H1 (cell line): ENCODE measurements at regions not wholly inside any gene's neighbourhood (a gene's known extent, or its start where the extent isn't known, plus 50 kb on each side); places are given as distances from the start of the nearest gene placed in this dataset.

Experiments
- CTCF ChIA-PET: fragments of 300-600 bp; sonication (Branson Sonifier 250); formaldehyde crosslinking; loops from one replicate; lab custom pipeline; 2021; ENCODE audit not compliant: partially characterized antibody; lab: Charles Lee
- POLR2A ChIA-PET: fragments of 300-600 bp; sonication (Branson Sonifier 250); formaldehyde crosslinking; loops from one replicate; lab custom pipeline; 2021; ENCODE audit warnings: inconsistent platforms; ENCODE audit not compliant: partially characterized antibody; lab: Charles Lee
- DNase-seq, 2 experiments: peaks; one replicate each; pipeline versions ENCODE4 v3.0.0 to v3.0.0-alpha.2; 2010 to 2022; ENCODE audit warnings: low spot score in 2 of 2, low read depth in 1 of 2, mixed read lengths in 1 of 2
- FAIRE-seq: peaks from 2 replicates; lab custom pipeline; 2011; peaks lifted over from hg19 to GRCh38; lab: Jason Lieb, UNC
- H2AFZ ChIP-seq: 2 replicates; pipeline ENCODE4 v1.8.1; 2012; ENCODE audit warnings: low read length, inconsistent platforms
- H2AK5ac ChIP-seq: 2 replicates; pipeline ENCODE4 v1.6.1; 2013; ENCODE audit warnings: low read depth, low read length
- H2BK120ac ChIP-seq: replicated peaks from 2 replicates; pipeline ENCODE3; 2013; ENCODE audit warnings: low read depth, low read length, inconsistent platforms
- H2BK12ac ChIP-seq: 2 replicates; pipeline ENCODE4 v1.6.1; 2013; ENCODE audit warnings: low read depth, low read length
- H2BK15ac ChIP-seq: 2 replicates; pipeline ENCODE4 v1.6.1; 2013; ENCODE audit warnings: low read length
- H2BK20ac ChIP-seq: 2 replicates; pipeline ENCODE4 v1.6.1; 2013; ENCODE audit warnings: low read length
- H2BK5ac ChIP-seq: 2 replicates; pipeline ENCODE4 v1.6.1; 2013; ENCODE audit warnings: low read depth, low read length
- H3K14ac ChIP-seq: 2 replicates; pipeline ENCODE4 v1.6.1; 2013; ENCODE audit warnings: inconsistent platforms; ENCODE audit not compliant: insufficient read length
- H3K18ac ChIP-seq: 2 replicates; pipeline ENCODE4 v1.6.1; 2013; ENCODE audit warnings: low read length; ENCODE audit errors: extremely low read depth
- H3K23ac ChIP-seq: 2 replicates; pipeline ENCODE4 v1.6.1; 2013; ENCODE audit warnings: inconsistent platforms; ENCODE audit not compliant: insufficient read length
- H3K23me2 ChIP-seq: 2 replicates; pipeline ENCODE4 v1.6.1; 2013; ENCODE audit warnings: low read depth, low read length
- H3K27ac ChIP-seq: 2 replicates; pipeline ENCODE4 v1.6.1; 2011; ENCODE audit warnings: low read depth, low read length, inconsistent platforms
- H3K27me3 ChIP-seq, 4 experiments: replicated peaks in 1 of 4; 1 replicate in 1 of 4; 2 replicates in 3 of 4; pipeline versions ENCODE4 v1.6.1 to v1.8.1; 2011 to 2013; ENCODE audit warnings: low read length in 3 of 4, mild to moderate bottlenecking in 3 of 4, inconsistent platforms in 2 of 4, mixed read lengths in 2 of 4, moderate library complexity in 1 of 4; ENCODE audit not compliant: control insufficient read depth in 3 of 4, insufficient read depth in 3 of 4; ENCODE audit errors: extremely low read depth in 1 of 4
- H3K36me3 ChIP-seq, 4 experiments: 2 replicates each; pipeline versions ENCODE4 v1.6.1 to v1.8.1; 2011 to 2013; ENCODE audit warnings: mild to moderate bottlenecking in 4 of 4, low read length in 3 of 4, moderate library complexity in 2 of 4, control low read depth in 1 of 4, inconsistent platforms in 1 of 4; ENCODE audit not compliant: insufficient read depth in 4 of 4, control insufficient read depth in 2 of 4
- H3K4ac ChIP-seq: replicated peaks from 2 replicates; pipeline ENCODE3; 2013; ENCODE audit warnings: low read length, low read depth, mixed read lengths, inconsistent platforms; ENCODE audit not compliant: insufficient read length
- H3K4me1 ChIP-seq, 4 experiments: replicated peaks in 1 of 4; 1 replicate in 1 of 4; 2 replicates in 3 of 4; pipeline versions ENCODE4 v1.6.1 to v1.8.1; 2011 to 2013; ENCODE audit warnings: low read length in 3 of 4, inconsistent platforms in 2 of 4, mixed read lengths in 1 of 4; ENCODE audit not compliant: insufficient read depth in 4 of 4, control insufficient read depth in 3 of 4
- H3K4me2 ChIP-seq, 2 experiments: 2 replicates each; pipeline versions ENCODE4 v1.6.1 to v1.8.1; 2011 to 2013; ENCODE audit warnings: low read depth in 2 of 2, low read length in 2 of 2, control low read depth in 1 of 2, inconsistent platforms in 1 of 2, mild to moderate bottlenecking in 1 of 2; ENCODE audit not compliant: insufficient read depth in 1 of 2
- H3K4me3 ChIP-seq, 4 experiments: fragments of 200-600, 300-600 bp in 1 of 4; sonication (generic), shearing (Covaris generic), sonication (Bioruptor Twin) in 1 of 4; 2 replicates each; pipeline versions ENCODE4 v1.5.1 to v1.8.1; 2011 to 2016; ENCODE audit warnings: low read length in 4 of 4, low read depth in 3 of 4, control low read depth in 2 of 4, inconsistent platforms in 2 of 4, mild to moderate bottlenecking in 2 of 4, mixed read lengths in 1 of 4, moderate library complexity in 1 of 4; ENCODE audit not compliant: insufficient read depth in 2 of 4; ENCODE audit errors: extremely low read depth in 1 of 4
- H3K56ac ChIP-seq: replicated peaks from 2 replicates; pipeline ENCODE3; 2013; ENCODE audit warnings: low read depth, mild to moderate bottlenecking, mixed read lengths, low read length, inconsistent platforms; ENCODE audit not compliant: insufficient read length
- H3K79me1 ChIP-seq: 2 replicates; pipeline ENCODE4 v1.6.1; 2013; ENCODE audit warnings: low read depth, low read length, control low read depth
- H3K79me2 ChIP-seq, 2 experiments: 2 replicates each; pipeline versions ENCODE4 v1.6.1 to v1.8.1; 2012 to 2013; ENCODE audit warnings: low read length in 2 of 2, mild to moderate bottlenecking in 2 of 2, inconsistent platforms in 1 of 2; ENCODE audit not compliant: insufficient read depth in 2 of 2, control insufficient read depth in 1 of 2
- H3K9ac ChIP-seq, 4 experiments: replicated peaks in 1 of 4; 1 replicate in 1 of 4; 2 replicates in 3 of 4; pipeline versions ENCODE4 v1.6.1 to v1.8.1; 2011 to 2013; ENCODE audit warnings: low read depth in 3 of 4, low read length in 3 of 4, control low read depth in 2 of 4, mild to moderate bottlenecking in 2 of 4, moderate library complexity in 2 of 4, inconsistent platforms in 1 of 4; ENCODE audit errors: extremely low read depth in 1 of 4
- H3K9me3 ChIP-seq, 2 experiments: 2 replicates each; pipeline versions ENCODE4 v1.6.1 to v1.8.1; 2012 to 2013; ENCODE audit warnings: mild to moderate bottlenecking in 2 of 2, moderate library complexity in 2 of 2, control low read depth in 1 of 2, inconsistent platforms in 1 of 2, low read depth in 1 of 2, low read length in 1 of 2, mixed read lengths in 1 of 2; ENCODE audit not compliant: insufficient read depth in 2 of 2
- H4K20me1 ChIP-seq, 2 experiments: replicated peaks in 1 of 2; 2 replicates each; pipeline versions ENCODE3 to v1.8.1; 2011 to 2013; ENCODE audit warnings: inconsistent platforms in 2 of 2, low read length in 2 of 2, mild to moderate bottlenecking in 1 of 2; ENCODE audit not compliant: insufficient read depth in 2 of 2, control insufficient read depth in 1 of 2
- H4K5ac ChIP-seq: 2 replicates; pipeline ENCODE4 v1.6.1; 2013; ENCODE audit warnings: low read length, low read depth, mixed read lengths, inconsistent platforms; ENCODE audit not compliant: insufficient read length
- H4K8ac ChIP-seq: 2 replicates; pipeline ENCODE4 v1.8.0; 2013; ENCODE audit warnings: mild to moderate bottlenecking, moderate library complexity, low read length, inconsistent platforms; ENCODE audit not compliant: insufficient read depth; ENCODE audit errors: extremely low read depth
- H4K91ac ChIP-seq: replicated peaks from 2 replicates; pipeline ENCODE3; 2013; ENCODE audit warnings: low read length, mixed read lengths, inconsistent platforms; ENCODE audit not compliant: insufficient read length
- BCL11A ChIP-seq, 2 experiments: IDR thresholded peaks; one replicate each; pipeline ENCODE4 v1.6.1; 2011; ENCODE audit warnings: low read depth in 2 of 2, low read length in 2 of 2, mild to moderate bottlenecking in 2 of 2
- CBX5 ChIP-seq: fragments of 300-800, 300-1000 bp; sonication (generic); IDR thresholded peaks from 2 replicates; pipeline ENCODE4 v1.7.1; 2016; ENCODE audit warnings: antibody characterized with exemption, low read length, low read depth
- CBX8 ChIP-seq: fragments of 300-800, 300-1000 bp; sonication (generic); IDR thresholded peaks from 2 replicates; pipeline ENCODE4 v1.7.1; 2016; ENCODE audit warnings: low read depth, low read length, borderline replicate concordance
- CHD1 ChIP-seq: IDR thresholded peaks from 2 replicates; pipeline ENCODE4 v1.6.1; 2012; ENCODE audit warnings: low read depth, low read length, improper control_type of control experiment
- EP300 ChIP-seq, 2 experiments: IDR thresholded peaks; 1 replicate in 1 of 2; 2 replicates in 1 of 2; pipeline ENCODE4 v1.6.1; 2011 to 2012; ENCODE audit warnings: low read depth in 2 of 2, low read length in 2 of 2, mild to moderate bottlenecking in 2 of 2, borderline replicate concordance in 1 of 2, inconsistent platforms in 1 of 2, moderate library complexity in 1 of 2
- EZH2 ChIP-seq: fragments of 200-600 bp; sonication (generic); IDR thresholded peaks from 2 replicates; pipeline ENCODE4 v1.7.1; 2012; ENCODE audit warnings: low read depth, mild to moderate bottlenecking, moderate library complexity, low read length, inconsistent platforms; ENCODE audit not compliant: severe bottlenecking
- GABPA ChIP-seq: IDR thresholded peaks from 2 replicates; pipeline ENCODE4 v1.6.1; 2011; ENCODE audit warnings: mild to moderate bottlenecking, low read length, moderate library complexity, borderline replicate concordance; ENCODE audit not compliant: insufficient read depth
- HDAC6 ChIP-seq: IDR thresholded peaks from one replicate; pipeline ENCODE4 v1.7.1; 2012; ENCODE audit warnings: low read depth, mild to moderate bottlenecking, inconsistent platforms, low read length, moderate library complexity
- NANOG ChIP-seq: IDR thresholded peaks from 2 replicates; pipeline ENCODE4 v1.6.1; 2011; ENCODE audit warnings: low read length, low read depth, mild to moderate bottlenecking, inconsistent platforms; ENCODE audit not compliant: insufficient read depth, poor library complexity, severe bottlenecking
- PHF8 ChIP-seq: fragments of 200-600 bp; sonication (generic); conservative IDR thresholded peaks from 2 replicates; pipeline ENCODE4 v1.7.1; 2012; ENCODE audit warnings: low read depth, mild to moderate bottlenecking, inconsistent platforms, low read length, moderate library complexity
- RAD21 ChIP-seq, 2 experiments: IDR thresholded peaks in 1 of 2; conservative IDR thresholded peaks in 1 of 2; 2 replicates each; pipeline ENCODE4 v1.6.1; 2011; ENCODE audit warnings: low read depth in 2 of 2, low read length in 2 of 2, improper control_type of control experiment in 1 of 2, inconsistent platforms in 1 of 2, mild to moderate bottlenecking in 1 of 2, moderate library complexity in 1 of 2
- SP1 ChIP-seq: IDR thresholded peaks from 2 replicates; pipeline ENCODE4 v1.6.1; 2011; ENCODE audit warnings: low read depth, low read length
- SP4 ChIP-seq: IDR thresholded peaks from 2 replicates; pipeline ENCODE4 v1.6.1; 2012; ENCODE audit warnings: low read length, inconsistent platforms
- TAF7 ChIP-seq: optimal IDR thresholded peaks from 2 replicates; pipeline ENCODE3; 2011; ENCODE audit warnings: low read depth, mild to moderate bottlenecking, inconsistent platforms, low read length, moderate library complexity, borderline replicate concordance
- TEAD4 ChIP-seq: IDR thresholded peaks from 2 replicates; pipeline ENCODE4 v1.6.1; 2012; ENCODE audit warnings: low read depth, low read length, inconsistent platforms, mixed read lengths
- WGBS, 2 experiments: shearing (Covaris generic) in 1 of 2; methylation state at CpG; one replicate each; pipeline versions ENCODE4 v1.1.6 to v1.1.7; 2013 to 2015; ENCODE audit warnings: low lambda C conversion rate in 2 of 2, mixed read lengths in 2 of 2, inconsistent platforms in 1 of 2, low coverage in 1 of 2, missing lambda C conversion rate in 1 of 2; ENCODE audit not compliant: insufficient replicate concordance in 2 of 2, insufficient coverage in 1 of 2, insufficient read length in 1 of 2; ENCODE audit errors: extremely low coverage in 1 of 2, missing lambda C conversion rate in 1 of 2; 5-methylcytosine and 5-hydroxymethylcytosine counted together

- WGBS, 2 experiments = 84% methylated on average over 2 of the region's 2 CpGs; no CpG with 5 or more reads in 1 of the 2 experiments
- CTCF ChIA-PET = interaction anchor here (0.6 to 1.4 kb wide), 2 partner anchors 151 to 633 kb away, joined by 3 read pairs; no protein-coding TSS in a partner anchor
- TF ChIP-seq NANOG (no peak), SP4 (no peak), PHF8 (no peak), TEAD4 (no peak), EZH2 (no peak), CBX5 (no peak), BCL11A (IDR thresholded peaks at IDR 0.05; ENCODE audit: low read depth in 2 of 2, low read length in 2 of 2) (no peak), GABPA (no peak), EP300 (IDR thresholded peaks at IDR 0.05; ENCODE audit: borderline replicate concordance in 1 of 2, low read depth in 2 of 2, low read length in 2 of 2) (no peak), TAF7 (no peak), HDAC6 (no peak), RAD21 (IDR thresholded peaks at IDR 0.05 in 1 of 2, conservative IDR thresholded peaks at IDR 0.05 in 1 of 2; ENCODE audit: low read depth in 2 of 2, low read length in 2 of 2) (no peak), CHD1 (no peak), CBX8 (no peak), SP1 (no peak)
Measured at GRCh38 chr10:7071421-7071820, 339.4 kb downstream of the SFMBT2 start.

More at GRCh38 chr10:7071421-7071820, 339.4 kb downstream of the SFMBT2 start:
- no peaks in the 10 kb centered on the region for H3K9me3 ChIP-seq
- H4K20me1 ChIP-seq = no peaks in the 10 kb centered on the region
- no peaks in the 10 kb centered on the region for H3K36me3 ChIP-seq
- H3K4ac ChIP-seq = no peak overlapping the region
- no peak overlapping the region for H2AFZ ChIP-seq
- H3K4me1 ChIP-seq = no peaks in the 10 kb centered on the region
- H4K91ac ChIP-seq = no peak overlapping the region
- no peak overlapping the region for H2BK15ac ChIP-seq
- no peak overlapping the region for H3K9ac ChIP-seq
- FAIRE-seq (no peak), DNase-seq (no peak)
- H4K5ac ChIP-seq = no peak overlapping the region
- no peak overlapping the region for H3K23ac ChIP-seq
- no peaks in the 10 kb centered on the region for H3K79me1 ChIP-seq
- H3K56ac ChIP-seq = no peak overlapping the region
- no peak overlapping the region for H3K18ac ChIP-seq
- H3K27ac ChIP-seq = no peak overlapping the region
- H2BK20ac ChIP-seq = no peak overlapping the region
- H4K8ac ChIP-seq = no peak overlapping the region
- no peak overlapping the region for H2AK5ac ChIP-seq
- no peak overlapping the region for H2BK5ac ChIP-seq
- H3K4me3 ChIP-seq = no peak overlapping the region
- POLR2A ChIA-PET = no interaction called here
- no peaks in the 10 kb centered on the region for H3K79me2 ChIP-seq
- no peak overlapping the region for H2BK120ac ChIP-seq
- H2BK12ac ChIP-seq = no peak overlapping the region
- no peak overlapping the region for H3K14ac ChIP-seq
- H3K23me2 ChIP-seq = no peaks in the 10 kb centered on the region
- H3K4me2 ChIP-seq = no peak overlapping the region
- H3K27me3 ChIP-seq = no peaks in the 10 kb centered on the region
